ENCODE measurements at regions not wholly inside any gene's neighbourhood (a gene's known extent, or its start where the extent isn't known, plus 50 kb on each side); places are given as distances from the start of the nearest gene placed in this dataset.

- intact Hi-C loops (cut with micrococcal nuclease) (no loop called here), dilution Hi-C loops (cut with MboI; ENCODE audit: extremely low pct_ligation_motif_present, low sequenced_read_pairs) (no loop called here)
- Histone ChIP-seq H4K20me1 (replicated peaks; ENCODE audit: control insufficient read depth, extremely low read depth, insufficient read depth, low read length) (no peaks in the 10 kb centered on the region), H3K4me1 (ENCODE audit: control insufficient read depth, extremely low read depth, insufficient read depth, low read length) (peaks cover 5% of the 10 kb centered on the region), H3K4me2 (ENCODE audit: insufficient read depth, low read length) (no peak overlapping the region), H3K36me3 (ENCODE audit: control insufficient read depth in 2 of 2, extremely low read depth in 1 of 2, insufficient read depth in 2 of 2, low read length in 2 of 2) (no peaks in the 10 kb centered on the region), H2AFZ (ENCODE audit: low read depth, low read length) (no peak overlapping the region), H3K27me3 (ENCODE audit: control insufficient read depth in 2 of 2, insufficient read depth in 2 of 2, low read length in 2 of 2) (no peaks in the 10 kb centered on the region), H3K9ac (replicated peaks; ENCODE audit: extremely low read depth, insufficient read depth, low read length) (no peak overlapping the region), H3K27ac (ENCODE audit: insufficient read depth, low read depth, low read length) (no peak overlapping the region), H3K9me3 (replicated peaks; ENCODE audit: control insufficient read depth, insufficient read depth, low read length) (no peaks in the 10 kb centered on the region), H3K4me3 (replicated peaks in 1 of 3; ENCODE audit: insufficient read depth in 1 of 3, low read depth in 1 of 3, low read length in 3 of 3) (no peak overlapping the region), H3K79me2 (ENCODE audit: control insufficient read depth, insufficient read depth, low read length) (no peaks in the 10 kb centered on the region), H3K9me1 (replicated peaks; ENCODE audit: control insufficient read depth, extremely low read depth, insufficient read depth, low read length) (no peaks in the 10 kb centered on the region)
- no peak for DNase-seq (ENCODE audit: low read depth, low spot score)
- ChIA-PET CTCF (interaction anchor here (1.3 kb wide), 1 partner anchor 8 kb away, joined by 3 read pairs; no protein-coding TSS in a partner anchor), POLR2A (no interaction called here)
- no peak for TF ChIP-seq POLR2AphosphoS5 (IDR thresholded peaks at IDR 0.05; ENCODE audit: insufficient read depth, low read depth, low read length)
- TF ChIP-seq JUN (IDR thresholded peaks at IDR 0.05; ENCODE audit: borderline replicate concordance, insufficient read depth, insufficient read length, low read depth): no peak
- TF ChIP-seq EZH2 (IDR thresholded peaks at IDR 0.05; ENCODE audit: borderline replicate concordance, low read depth, low read length, severe bottlenecking): no peak
- no peak for TF ChIP-seq POLR2A (IDR thresholded peaks at IDR 0.05; ENCODE audit: low read depth, low read length)
- TF ChIP-seq, protein P1, sequence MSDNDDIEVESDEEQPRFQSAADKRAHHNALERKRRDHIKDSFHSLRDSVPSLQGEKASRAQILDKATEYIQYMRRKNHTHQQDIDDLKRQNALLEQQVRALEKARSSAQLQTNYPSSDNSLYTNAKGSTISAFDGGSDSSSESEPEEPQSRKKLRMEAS (IDR thresholded peaks at IDR 0.05; ENCODE audit: insufficient read depth, insufficient read length): no peak
- no peak for TF ChIP-seq MYC (IDR thresholded peaks at IDR 0.05; ENCODE audit: low read depth, low read length)
- no peak for TF ChIP-seq GATA2 (IDR thresholded peaks at IDR 0.05; ENCODE audit: insufficient read depth, insufficient read length, low read depth, low read length)
- no peak for TF ChIP-seq FOS (IDR thresholded peaks at IDR 0.05; ENCODE audit: borderline replicate concordance, insufficient read depth, low read length)
- TF ChIP-seq, protein P2, sequence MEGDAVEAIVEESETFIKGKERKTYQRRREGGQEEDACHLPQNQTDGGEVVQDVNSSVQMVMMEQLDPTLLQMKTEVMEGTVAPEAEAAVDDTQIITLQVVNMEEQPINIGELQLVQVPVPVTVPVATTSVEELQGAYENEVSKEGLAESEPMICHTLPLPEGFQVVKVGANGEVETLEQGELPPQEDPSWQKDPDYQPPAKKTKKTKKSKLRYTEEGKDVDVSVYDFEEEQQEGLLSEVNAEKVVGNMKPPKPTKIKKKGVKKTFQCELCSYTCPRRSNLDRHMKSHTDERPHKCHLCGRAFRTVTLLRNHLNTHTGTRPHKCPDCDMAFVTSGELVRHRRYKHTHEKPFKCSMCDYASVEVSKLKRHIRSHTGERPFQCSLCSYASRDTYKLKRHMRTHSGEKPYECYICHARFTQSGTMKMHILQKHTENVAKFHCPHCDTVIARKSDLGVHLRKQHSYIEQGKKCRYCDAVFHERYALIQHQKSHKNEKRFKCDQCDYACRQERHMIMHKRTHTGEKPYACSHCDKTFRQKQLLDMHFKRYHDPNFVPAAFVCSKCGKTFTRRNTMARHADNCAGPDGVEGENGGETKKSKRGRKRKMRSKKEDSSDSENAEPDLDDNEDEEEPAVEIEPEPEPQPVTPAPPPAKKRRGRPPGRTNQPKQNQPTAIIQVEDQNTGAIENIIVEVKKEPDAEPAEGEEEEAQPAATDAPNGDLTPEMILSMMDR (IDR thresholded peaks at IDR 0.05; ENCODE audit: extremely low read depth in 1 of 2, insufficient read depth in 1 of 2, low read depth in 1 of 2, low read length in 2 of 2): no peak
- no peak for FAIRE-seq
- BruUV-seq (replicated peaks): no TSS peak
Measured at GRCh38 chr5:33223563-33224284, 217.0 kb upstream of the TARS1 start.

Data from endothelial cell of umbilical vein (primary cell).